ENCODE measurements at regions not wholly inside any gene's neighbourhood (a gene's known extent, or its start where the extent isn't known, plus 50 kb on each side); places are given as distances from the start of the nearest gene placed in this dataset.

- TF ChIP-seq CTCF (conservative IDR thresholded peaks at IDR 0.05; ENCODE audit: low read length) (no peak), EZH2phosphoT487 (IDR thresholded peaks at IDR 0.05; ENCODE audit: borderline replicate concordance) (no peak)
Observed at GRCh38 chr21:35751171-35751570, 309.2 kb downstream of the SETD4 start.
